ENCODE measurements at regions not wholly inside any gene's neighbourhood (a gene's known extent, or its start where the extent isn't known, plus 50 kb on each side); places are given as distances from the start of the nearest gene placed in this dataset.

- TF ChIP-seq, protein P1, sequence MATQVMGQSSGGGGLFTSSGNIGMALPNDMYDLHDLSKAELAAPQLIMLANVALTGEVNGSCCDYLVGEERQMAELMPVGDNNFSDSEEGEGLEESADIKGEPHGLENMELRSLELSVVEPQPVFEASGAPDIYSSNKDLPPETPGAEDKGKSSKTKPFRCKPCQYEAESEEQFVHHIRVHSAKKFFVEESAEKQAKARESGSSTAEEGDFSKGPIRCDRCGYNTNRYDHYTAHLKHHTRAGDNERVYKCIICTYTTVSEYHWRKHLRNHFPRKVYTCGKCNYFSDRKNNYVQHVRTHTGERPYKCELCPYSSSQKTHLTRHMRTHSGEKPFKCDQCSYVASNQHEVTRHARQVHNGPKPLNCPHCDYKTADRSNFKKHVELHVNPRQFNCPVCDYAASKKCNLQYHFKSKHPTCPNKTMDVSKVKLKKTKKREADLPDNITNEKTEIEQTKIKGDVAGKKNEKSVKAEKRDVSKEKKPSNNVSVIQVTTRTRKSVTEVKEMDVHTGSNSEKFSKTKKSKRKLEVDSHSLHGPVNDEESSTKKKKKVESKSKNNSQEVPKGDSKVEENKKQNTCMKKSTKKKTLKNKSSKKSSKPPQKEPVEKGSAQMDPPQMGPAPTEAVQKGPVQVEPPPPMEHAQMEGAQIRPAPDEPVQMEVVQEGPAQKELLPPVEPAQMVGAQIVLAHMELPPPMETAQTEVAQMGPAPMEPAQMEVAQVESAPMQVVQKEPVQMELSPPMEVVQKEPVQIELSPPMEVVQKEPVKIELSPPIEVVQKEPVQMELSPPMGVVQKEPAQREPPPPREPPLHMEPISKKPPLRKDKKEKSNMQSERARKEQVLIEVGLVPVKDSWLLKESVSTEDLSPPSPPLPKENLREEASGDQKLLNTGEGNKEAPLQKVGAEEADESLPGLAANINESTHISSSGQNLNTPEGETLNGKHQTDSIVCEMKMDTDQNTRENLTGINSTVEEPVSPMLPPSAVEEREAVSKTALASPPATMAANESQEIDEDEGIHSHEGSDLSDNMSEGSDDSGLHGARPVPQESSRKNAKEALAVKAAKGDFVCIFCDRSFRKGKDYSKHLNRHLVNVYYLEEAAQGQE (IDR thresholded peaks at IDR 0.05; ENCODE audit: insufficient read depth in 1 of 2, low read depth in 2 of 2, low read length in 2 of 2) = no peak
- TF ChIP-seq TAF1 (IDR thresholded peaks at IDR 0.05; ENCODE audit: borderline replicate concordance, insufficient read depth, low read length) (no peak), FOXP2 (optimal IDR thresholded peaks at IDR 0.05; ENCODE audit: borderline replicate concordance, extremely low read depth, extremely low read length, insufficient read depth) (no peak), POLR2AphosphoS5 (IDR thresholded peaks at IDR 0.05; ENCODE audit: low read depth, low read length) (no peak), SIN3A (IDR thresholded peaks at IDR 0.05; ENCODE audit: borderline replicate concordance, insufficient read depth, low read length) (no peak)
Observed at GRCh38 chr7:69062020-69062765, 536.1 kb upstream of the AUTS2 start.

- TF ChIP-seq TAF1 (IDR thresholded peaks at IDR 0.05; ENCODE audit: borderline replicate concordance, insufficient read depth, low read length) (no peak), SIN3A (IDR thresholded peaks at IDR 0.05; ENCODE audit: borderline replicate concordance, insufficient read depth, low read length) (no peak), FOXP2 (optimal IDR thresholded peaks at IDR 0.05; ENCODE audit: borderline replicate concordance, extremely low read depth, extremely low read length, insufficient read depth) (no peak), POLR2AphosphoS5 (IDR thresholded peaks at IDR 0.05; ENCODE audit: low read depth, low read length) (no peak)
- TF ChIP-seq, protein P1 (IDR thresholded peaks at IDR 0.05; ENCODE audit: insufficient read depth in 1 of 2, low read depth in 2 of 2, low read length in 2 of 2) = no peak
Observed at GRCh38 chr7:69067397-69067796, 530.9 kb upstream of the AUTS2 start.

DNA sequence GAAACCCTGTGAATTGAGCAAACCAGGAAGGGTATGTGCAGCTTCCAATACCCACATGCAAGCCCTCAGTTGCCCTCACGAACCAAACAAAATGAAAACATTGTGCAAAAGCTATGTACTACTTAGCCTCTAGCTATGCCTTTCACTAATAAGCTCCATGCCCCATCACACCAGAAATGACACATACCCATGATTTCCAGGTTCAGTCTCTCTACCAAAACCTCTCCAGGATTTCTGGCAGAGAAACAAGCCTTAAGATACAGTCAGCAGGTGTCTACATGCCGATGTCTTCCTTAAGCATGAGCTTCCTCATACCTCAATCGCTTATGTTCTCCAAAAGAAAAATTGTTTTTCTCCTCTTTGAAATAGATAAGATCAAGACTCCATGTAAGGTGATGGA lies 527.8 kb upstream of the AUTS2 start:
- TF ChIP-seq SIN3A (IDR thresholded peaks at IDR 0.05; ENCODE audit: borderline replicate concordance, insufficient read depth, low read length) (no peak), TAF1 (IDR thresholded peaks at IDR 0.05; ENCODE audit: borderline replicate concordance, insufficient read depth, low read length) (no peak), POLR2AphosphoS5 (IDR thresholded peaks at IDR 0.05; ENCODE audit: low read depth, low read length) (no peak), FOXP2 (optimal IDR thresholded peaks at IDR 0.05; ENCODE audit: borderline replicate concordance, extremely low read depth, extremely low read length, insufficient read depth) (no peak)
- TF ChIP-seq, protein P1 (IDR thresholded peaks at IDR 0.05; ENCODE audit: insufficient read depth in 1 of 2, low read depth in 2 of 2, low read length in 2 of 2) = no peak

- TF ChIP-seq FOXP2 (optimal IDR thresholded peaks at IDR 0.05; ENCODE audit: borderline replicate concordance, extremely low read depth, extremely low read length, insufficient read depth) (no peak), POLR2AphosphoS5 (IDR thresholded peaks at IDR 0.05; ENCODE audit: low read depth, low read length) (no peak), TAF1 (IDR thresholded peaks at IDR 0.05; ENCODE audit: borderline replicate concordance, insufficient read depth, low read length) (no peak), SIN3A (IDR thresholded peaks at IDR 0.05; ENCODE audit: borderline replicate concordance, insufficient read depth, low read length) (no peak)
- TF ChIP-seq, protein P1 (IDR thresholded peaks at IDR 0.05; ENCODE audit: insufficient read depth in 1 of 2, low read depth in 2 of 2, low read length in 2 of 2) = no peak
Observed at GRCh38 chr7:69076566-69076965, 521.7 kb upstream of the AUTS2 start.

Measured in PFSK-1 (cell line).